ENCODE measurements at regions not wholly inside any gene's neighbourhood (a gene's known extent, or its start where the extent isn't known, plus 50 kb on each side); places are given as distances from the start of the nearest gene placed in this dataset.

DNA sequence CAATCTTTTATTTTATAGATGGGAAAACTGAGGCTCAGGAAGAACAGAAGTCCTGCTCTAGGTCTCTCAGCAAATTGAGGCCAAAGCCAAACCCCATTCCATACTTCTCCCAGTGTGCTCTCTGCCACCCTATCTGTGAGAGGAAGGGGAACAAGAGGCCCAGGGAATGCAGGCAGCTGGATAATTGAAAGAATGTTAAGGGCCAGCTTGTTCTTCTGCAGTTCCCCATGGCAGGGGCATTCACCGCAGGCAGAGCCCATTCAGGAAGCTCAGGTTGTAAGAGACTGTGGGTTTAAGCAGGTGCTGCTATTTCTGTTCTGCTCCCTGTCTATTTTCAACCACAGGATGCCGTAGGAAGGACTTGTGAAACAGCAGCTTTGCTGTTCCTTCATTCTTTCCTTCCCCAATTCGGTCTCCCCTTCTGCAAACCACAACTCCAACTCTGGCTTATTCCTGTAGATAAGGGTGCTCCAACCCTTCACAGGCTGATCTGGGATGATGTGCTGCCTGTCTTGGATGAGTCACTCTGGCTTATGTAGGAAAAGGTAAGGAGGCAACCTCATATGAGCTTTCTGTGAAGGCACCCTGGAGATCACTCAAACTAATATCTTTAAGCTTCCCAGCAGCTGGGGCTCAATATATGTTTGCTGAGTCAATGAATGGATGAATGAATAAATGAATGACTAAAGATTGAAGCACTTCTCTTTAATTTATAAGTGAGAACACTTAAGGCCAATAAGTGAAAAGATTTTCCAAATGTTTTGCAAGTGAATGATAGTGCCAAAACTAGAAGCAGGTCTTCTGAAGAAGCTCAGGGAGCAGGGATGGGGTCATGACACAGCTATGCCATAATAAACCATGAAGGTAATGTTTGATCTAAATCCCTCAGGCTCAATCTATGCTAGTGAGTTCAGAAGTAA, 377.6 kb downstream of the BRINP1 start:
- TF ChIP-seq, protein P1, sequence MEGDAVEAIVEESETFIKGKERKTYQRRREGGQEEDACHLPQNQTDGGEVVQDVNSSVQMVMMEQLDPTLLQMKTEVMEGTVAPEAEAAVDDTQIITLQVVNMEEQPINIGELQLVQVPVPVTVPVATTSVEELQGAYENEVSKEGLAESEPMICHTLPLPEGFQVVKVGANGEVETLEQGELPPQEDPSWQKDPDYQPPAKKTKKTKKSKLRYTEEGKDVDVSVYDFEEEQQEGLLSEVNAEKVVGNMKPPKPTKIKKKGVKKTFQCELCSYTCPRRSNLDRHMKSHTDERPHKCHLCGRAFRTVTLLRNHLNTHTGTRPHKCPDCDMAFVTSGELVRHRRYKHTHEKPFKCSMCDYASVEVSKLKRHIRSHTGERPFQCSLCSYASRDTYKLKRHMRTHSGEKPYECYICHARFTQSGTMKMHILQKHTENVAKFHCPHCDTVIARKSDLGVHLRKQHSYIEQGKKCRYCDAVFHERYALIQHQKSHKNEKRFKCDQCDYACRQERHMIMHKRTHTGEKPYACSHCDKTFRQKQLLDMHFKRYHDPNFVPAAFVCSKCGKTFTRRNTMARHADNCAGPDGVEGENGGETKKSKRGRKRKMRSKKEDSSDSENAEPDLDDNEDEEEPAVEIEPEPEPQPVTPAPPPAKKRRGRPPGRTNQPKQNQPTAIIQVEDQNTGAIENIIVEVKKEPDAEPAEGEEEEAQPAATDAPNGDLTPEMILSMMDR (IDR thresholded peaks at IDR 0.05) = no peak
- TF ChIP-seq KDM1A (IDR thresholded peaks at IDR 0.05; ENCODE audit: low read depth) (no peak), POLR2A (IDR thresholded peaks at IDR 0.05; ENCODE audit: low read length) (no peak), FOSL2 (IDR thresholded peaks at IDR 0.05) (no peak), FOSL2 (CRISPR knock-in tag; IDR thresholded peaks at IDR 0.05) (no peak), POLR2AphosphoS2 (conservative IDR thresholded peaks at IDR 0.05; ENCODE audit: low read length) (no peak), PHF8 (IDR thresholded peaks at IDR 0.05; ENCODE audit: borderline replicate concordance, low read depth) (no peak), CEBPB (IDR thresholded peaks at IDR 0.05) (no peak), CHD4 (IDR thresholded peaks at IDR 0.05; ENCODE audit: borderline replicate concordance) (no peak)
- TF ChIP-seq, protein P2, sequence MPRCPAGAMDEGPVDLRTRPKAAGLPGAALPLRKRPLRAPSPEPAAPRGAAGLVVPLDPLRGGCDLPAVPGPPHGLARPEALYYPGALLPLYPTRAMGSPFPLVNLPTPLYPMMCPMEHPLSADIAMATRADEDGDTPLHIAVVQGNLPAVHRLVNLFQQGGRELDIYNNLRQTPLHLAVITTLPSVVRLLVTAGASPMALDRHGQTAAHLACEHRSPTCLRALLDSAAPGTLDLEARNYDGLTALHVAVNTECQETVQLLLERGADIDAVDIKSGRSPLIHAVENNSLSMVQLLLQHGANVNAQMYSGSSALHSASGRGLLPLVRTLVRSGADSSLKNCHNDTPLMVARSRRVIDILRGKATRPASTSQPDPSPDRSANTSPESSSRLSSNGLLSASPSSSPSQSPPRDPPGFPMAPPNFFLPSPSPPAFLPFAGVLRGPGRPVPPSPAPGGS (IDR thresholded peaks at IDR 0.05) = no peak
- TF ChIP-seq, protein P3, sequence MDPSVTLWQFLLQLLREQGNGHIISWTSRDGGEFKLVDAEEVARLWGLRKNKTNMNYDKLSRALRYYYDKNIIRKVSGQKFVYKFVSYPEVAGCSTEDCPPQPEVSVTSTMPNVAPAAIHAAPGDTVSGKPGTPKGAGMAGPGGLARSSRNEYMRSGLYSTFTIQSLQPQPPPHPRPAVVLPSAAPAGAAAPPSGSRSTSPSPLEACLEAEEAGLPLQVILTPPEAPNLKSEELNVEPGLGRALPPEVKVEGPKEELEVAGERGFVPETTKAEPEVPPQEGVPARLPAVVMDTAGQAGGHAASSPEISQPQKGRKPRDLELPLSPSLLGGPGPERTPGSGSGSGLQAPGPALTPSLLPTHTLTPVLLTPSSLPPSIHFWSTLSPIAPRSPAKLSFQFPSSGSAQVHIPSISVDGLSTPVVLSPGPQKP (IDR thresholded peaks at IDR 0.05; ENCODE audit: low read depth, low read length) = no peak

Measured in A549 (cell line).